ENCODE measurements at regions not wholly inside any gene's neighbourhood (a gene's known extent, or its start where the extent isn't known, plus 50 kb on each side); places are given as distances from the start of the nearest gene placed in this dataset.

GRCh38 chr9:120286530-120286929 lies 293.4 kb downstream of the CDK5RAP2 start:
- H3K36me3 Mint-ChIP-seq, result peaks cover 2% of the 10 kb centered on the region; the same call in 1 of the 2 replicates
- no peak overlapping the region for H3K4me3 Mint-ChIP-seq
- DNase-seq (ENCODE audit: low spot score), result no peak
- CTCF ChIA-PET, result interaction anchor here (1.3 kb wide), 1 partner anchor 13 kb away, joined by 7 read pairs; no protein-coding TSS in a partner anchor
- ATAC-seq, result no peak
- H3K9me3 Mint-ChIP-seq, result peaks cover 35% of the 10 kb centered on the region
- peaks cover 3% of the 10 kb centered on the region for H3K4me1 Mint-ChIP-seq
- TF ChIP-seq ARID4B (CRISPR knock-in tag; IDR thresholded peaks at IDR 0.05; ENCODE audit: borderline replicate concordance) (no peak), E2F5 (CRISPR knock-in tag; IDR thresholded peaks at IDR 0.05) (no peak), TEAD1 (CRISPR knock-in tag; IDR thresholded peaks at IDR 0.05) (no peak), PRRX2 (CRISPR knock-in tag; IDR thresholded peaks at IDR 0.05) (no peak), RORB (CRISPR knock-in tag; IDR thresholded peaks at IDR 0.05) (no peak), PRDM15 (CRISPR knock-in tag; IDR thresholded peaks at IDR 0.05) (no peak)
- peaks cover 3% of the 10 kb centered on the region; the same call in 1 of the 2 replicates for H3K27me3 Mint-ChIP-seq (ENCODE audit: low read depth)
- H3K27ac Mint-ChIP-seq, result no peak overlapping the region
- POLR2A ChIA-PET, result no interaction called here

GRCh38 chr9:120284821-120285220 lies 295.1 kb downstream of the CDK5RAP2 start:
- peaks cover 3% of the 10 kb centered on the region for H3K4me1 Mint-ChIP-seq
- peaks cover 3% of the 10 kb centered on the region; the same call in 1 of the 2 replicates for H3K27me3 Mint-ChIP-seq (ENCODE audit: low read depth)
- ATAC-seq (no peak), DNase-seq (ENCODE audit: low spot score) (no peak)
- no peak overlapping the region for H3K27ac Mint-ChIP-seq
- POLR2A ChIA-PET, result no interaction called here
- peaks cover 2% of the 10 kb centered on the region; the same call in 1 of the 2 replicates for H3K36me3 Mint-ChIP-seq
- H3K9me3 Mint-ChIP-seq, result peaks cover 39% of the 10 kb centered on the region
- H3K4me3 Mint-ChIP-seq, result no peak overlapping the region
- CTCF ChIA-PET, result no interaction called here
- TF ChIP-seq NR2C2 (CRISPR knock-in tag; IDR thresholded peaks at IDR 0.05) (no peak), GABPB1 (CRISPR knock-in tag; IDR thresholded peaks at IDR 0.05) (no peak), TEAD4 (CRISPR knock-in tag; IDR thresholded peaks at IDR 0.05) (no peak), ZNF671 (CRISPR knock-in tag; IDR thresholded peaks at IDR 0.05) (no peak), NR3C1 (CRISPR knock-in tag; conservative IDR thresholded peaks at IDR 0.05; ENCODE audit: low read depth) (no peak), CREM (CRISPR knock-in tag; IDR thresholded peaks at IDR 0.05) (no peak), RELA (CRISPR knock-in tag; IDR thresholded peaks at IDR 0.05; ENCODE audit: borderline replicate concordance) (no peak), ATF3 (CRISPR knock-in tag; conservative IDR thresholded peaks at IDR 0.05) (no peak), ZNF121 (CRISPR knock-in tag; IDR thresholded peaks at IDR 0.05) (no peak), EMX1 (CRISPR knock-in tag; IDR thresholded peaks at IDR 0.05) (no peak), E2F5 (CRISPR knock-in tag; IDR thresholded peaks at IDR 0.05) (no peak), ZNF232 (CRISPR knock-in tag; IDR thresholded peaks at IDR 0.05) (no peak), ZNF532 (CRISPR knock-in tag; IDR thresholded peaks at IDR 0.05; ENCODE audit: borderline replicate concordance) (no peak), FOXP1 (CRISPR knock-in tag; IDR thresholded peaks at IDR 0.05; ENCODE audit: borderline replicate concordance) (no peak)
